AG09309 (cell line): ENCODE measurements at regions not wholly inside any gene's neighbourhood (a gene's known extent, or its start where the extent isn't known, plus 50 kb on each side); places are given as distances from the start of the nearest gene placed in this dataset.

Experiments
- DNase-seq: peaks from one replicate; pipeline ENCODE4 v3.0.0-alpha.2; 2010; ENCODE audit warnings: low read depth
- H3K4me3 ChIP-seq: 2 replicates; pipeline ENCODE4 v1.5.1; 2011; ENCODE audit warnings: mild to moderate bottlenecking, low read depth, low read length, moderate library complexity; ENCODE audit not compliant: control insufficient read depth
- TF ChIP-seq, protein P1 (sequence below): IDR thresholded peaks from 2 replicates; pipeline ENCODE4 v1.5.1; 2011; ENCODE audit warnings: mild to moderate bottlenecking, low read depth, low read length, inconsistent platforms; ENCODE audit not compliant: insufficient read depth, control insufficient read depth; ENCODE audit errors: missing control alignments

DNA sequence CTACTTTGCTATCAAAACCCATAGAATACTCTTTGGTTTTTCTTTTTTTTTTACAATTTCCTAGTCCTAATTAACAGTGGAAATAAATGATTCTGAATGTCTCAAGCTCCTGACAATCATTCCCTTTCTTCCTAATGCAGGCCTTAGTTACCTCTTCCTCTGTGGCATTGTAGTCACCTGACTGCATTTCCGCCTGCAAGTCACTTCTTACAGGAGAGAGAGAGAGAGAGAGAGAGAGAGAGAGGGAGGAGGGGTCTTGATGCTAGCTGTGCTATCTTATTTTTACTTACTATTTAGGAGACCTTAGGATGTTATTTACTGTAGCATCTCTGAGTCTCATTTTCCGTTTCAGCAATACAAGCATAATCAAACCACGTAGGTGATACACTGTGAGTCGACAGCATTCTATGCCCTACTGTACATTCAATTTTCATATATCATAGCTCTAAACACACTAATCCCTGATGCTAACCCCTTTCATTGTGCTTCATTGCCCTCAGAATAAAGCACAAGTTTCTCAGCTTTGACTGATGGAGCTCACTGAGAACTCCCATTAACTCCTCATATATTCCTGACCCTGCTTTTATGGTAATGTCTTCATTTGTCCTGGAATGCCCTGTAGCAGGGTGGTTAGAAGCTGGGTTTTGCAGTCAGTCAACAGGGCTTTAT, 1237.3 kb downstream of the XPNPEP1 start:
- TF ChIP-seq, protein P1, sequence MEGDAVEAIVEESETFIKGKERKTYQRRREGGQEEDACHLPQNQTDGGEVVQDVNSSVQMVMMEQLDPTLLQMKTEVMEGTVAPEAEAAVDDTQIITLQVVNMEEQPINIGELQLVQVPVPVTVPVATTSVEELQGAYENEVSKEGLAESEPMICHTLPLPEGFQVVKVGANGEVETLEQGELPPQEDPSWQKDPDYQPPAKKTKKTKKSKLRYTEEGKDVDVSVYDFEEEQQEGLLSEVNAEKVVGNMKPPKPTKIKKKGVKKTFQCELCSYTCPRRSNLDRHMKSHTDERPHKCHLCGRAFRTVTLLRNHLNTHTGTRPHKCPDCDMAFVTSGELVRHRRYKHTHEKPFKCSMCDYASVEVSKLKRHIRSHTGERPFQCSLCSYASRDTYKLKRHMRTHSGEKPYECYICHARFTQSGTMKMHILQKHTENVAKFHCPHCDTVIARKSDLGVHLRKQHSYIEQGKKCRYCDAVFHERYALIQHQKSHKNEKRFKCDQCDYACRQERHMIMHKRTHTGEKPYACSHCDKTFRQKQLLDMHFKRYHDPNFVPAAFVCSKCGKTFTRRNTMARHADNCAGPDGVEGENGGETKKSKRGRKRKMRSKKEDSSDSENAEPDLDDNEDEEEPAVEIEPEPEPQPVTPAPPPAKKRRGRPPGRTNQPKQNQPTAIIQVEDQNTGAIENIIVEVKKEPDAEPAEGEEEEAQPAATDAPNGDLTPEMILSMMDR = no peak
- no peak overlapping the region for H3K4me3 ChIP-seq
- DNase-seq = no peak

DNA sequence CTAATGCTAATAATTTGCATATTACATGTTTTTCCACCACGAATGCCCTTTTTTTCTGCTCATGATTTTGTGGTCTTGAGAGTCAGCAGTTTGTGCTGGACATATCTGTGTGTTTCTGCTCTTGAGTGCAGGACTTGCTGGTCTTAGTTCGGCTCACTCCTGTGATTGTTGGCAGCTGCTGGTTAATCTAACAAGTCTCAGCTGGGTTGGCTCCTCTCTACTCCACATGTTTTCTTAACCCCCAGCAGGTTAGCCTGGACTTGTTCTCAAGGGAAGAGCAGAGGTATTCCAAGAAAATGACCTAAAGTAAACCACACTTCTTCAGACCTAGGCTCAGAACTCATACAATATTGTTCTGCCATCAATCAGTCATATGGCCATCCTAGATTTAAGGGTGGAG, 1238.9 kb downstream of the XPNPEP1 start:
- DNase-seq = no peak
- no peak overlapping the region for H3K4me3 ChIP-seq
- TF ChIP-seq, protein P1 = no peak

DNA sequence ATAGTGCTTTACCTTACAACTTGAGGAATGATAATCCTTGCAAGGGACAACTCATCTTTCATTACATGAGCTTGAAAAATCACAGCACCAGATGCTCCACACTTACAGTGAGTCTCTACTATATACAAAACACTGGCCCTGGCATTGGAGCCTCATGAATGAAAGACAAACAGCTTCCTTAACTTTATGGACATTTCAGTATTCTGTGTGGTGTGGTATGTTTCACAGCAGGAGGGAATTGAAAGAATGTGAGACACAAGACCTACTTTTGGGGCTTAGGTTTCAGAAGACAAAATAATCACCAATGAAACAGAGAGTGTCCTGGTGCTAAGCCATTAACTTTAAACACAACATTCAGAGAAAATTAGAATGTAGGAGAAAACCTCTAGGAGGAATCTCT, 1249.6 kb downstream of the XPNPEP1 start:
- no peak for DNase-seq
- TF ChIP-seq, protein P1 = no peak
- no peak overlapping the region for H3K4me3 ChIP-seq

DNA sequence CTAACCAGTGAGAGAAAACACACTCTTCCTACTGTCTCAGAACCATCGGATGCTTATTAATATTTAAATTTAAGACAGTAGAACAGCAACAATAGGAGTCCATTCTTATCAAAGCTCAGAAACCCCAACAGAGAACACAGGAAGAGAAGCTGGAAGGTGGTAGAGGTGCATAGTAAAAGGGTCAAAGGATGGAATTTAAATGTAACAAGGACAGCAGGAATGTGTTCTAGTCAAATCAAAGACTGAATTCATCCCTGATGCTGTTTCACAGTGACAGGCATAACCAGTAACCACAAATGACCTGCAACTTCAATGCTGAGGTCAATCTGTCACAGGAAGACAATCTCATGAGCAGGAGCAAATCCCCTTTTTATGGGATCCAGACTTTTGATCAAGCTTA, 1259.7 kb downstream of the XPNPEP1 start:
- no peak overlapping the region for H3K4me3 ChIP-seq
- DNase-seq = no peak
- TF ChIP-seq, protein P1 = no peak

DNA sequence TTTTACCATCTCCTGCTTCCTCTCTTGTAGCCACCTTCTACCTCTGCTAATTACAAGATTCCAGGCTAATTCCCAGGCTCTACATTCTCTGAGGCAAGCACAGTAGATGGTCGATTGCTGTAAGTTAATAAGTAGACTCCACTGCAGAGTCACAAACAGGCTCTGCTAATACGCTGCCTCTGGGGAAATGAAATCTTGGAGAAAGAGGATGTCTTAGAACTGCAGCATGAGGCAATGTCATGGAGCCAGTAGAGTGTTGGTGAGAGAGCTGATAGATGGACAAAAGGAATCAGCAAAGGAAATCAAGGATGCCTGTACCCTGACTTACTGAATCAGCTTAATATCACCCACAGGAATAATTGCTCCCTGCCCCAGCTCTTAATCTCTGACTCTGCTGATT, 1260.3 kb downstream of the XPNPEP1 start:
- no peak overlapping the region for H3K4me3 ChIP-seq
- no peak for DNase-seq
- TF ChIP-seq, protein P1 = no peak

DNA sequence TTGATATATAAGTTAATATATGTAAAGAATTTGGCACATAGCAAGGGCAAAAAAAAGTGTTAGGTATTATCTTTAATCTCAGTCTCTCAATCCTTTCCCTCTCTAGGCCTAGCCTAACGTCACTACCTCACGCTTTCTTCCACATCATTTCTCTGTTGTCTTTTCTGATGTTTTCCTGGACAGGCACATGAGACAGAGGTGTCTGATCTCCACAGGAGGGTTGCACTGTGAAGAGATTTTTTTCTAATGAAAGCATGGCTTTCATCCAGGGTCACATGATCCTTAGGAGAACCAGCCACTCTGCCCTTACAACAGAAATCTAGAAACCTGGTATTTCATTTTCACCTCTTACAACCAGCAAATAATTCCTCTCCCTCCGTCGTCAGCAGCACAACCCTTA, 1268.3 kb downstream of the XPNPEP1 start:
- TF ChIP-seq, protein P1 = no peak
- no peak for DNase-seq
- H3K4me3 ChIP-seq = no peak overlapping the region
